ENCODE measurements at regions not wholly inside any gene's neighbourhood (a gene's known extent, or its start where the extent isn't known, plus 50 kb on each side); places are given as distances from the start of the nearest gene placed in this dataset.
"Not testable (repeated sequence)": the region's sequence is repeated elsewhere in the genome, so short reads cannot be mapped to it uniquely, and the experiment has no call there.

- no peak for DNase-seq (ENCODE audit: low spot score)
These were observed 730.6 kb upstream of the ZNF608 start for GRCh38 chr5:125476901-125477585.

DNA sequence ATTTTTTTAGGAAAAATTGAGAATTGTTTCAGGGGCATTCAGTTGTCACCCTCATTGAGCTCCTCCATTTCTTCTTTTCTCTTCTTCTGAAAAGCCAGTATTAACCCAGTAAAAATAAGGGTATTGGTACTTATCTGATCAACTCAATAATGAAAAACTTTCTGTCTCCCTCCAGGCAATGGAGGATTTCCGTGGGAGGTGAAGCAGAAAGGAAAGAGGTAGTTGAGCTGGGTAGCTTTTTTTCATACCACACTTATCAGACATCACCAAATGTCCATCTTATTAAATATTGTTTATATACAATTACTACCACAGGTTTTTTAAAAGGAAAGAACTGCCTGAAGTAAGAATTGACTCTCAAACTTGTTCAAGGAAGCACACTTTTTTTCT lies 731.1 kb upstream of the ZNF608 start:
- no peak for DNase-seq (ENCODE audit: low spot score)

- no peak for DNase-seq (ENCODE audit: low spot score)
These were observed 732.2 kb upstream of the ZNF608 start for GRCh38 chr5:125478599-125478998.

- no peak for DNase-seq (ENCODE audit: low spot score)
These were observed 734.5 kb upstream of the ZNF608 start for GRCh38 chr5:125480911-125481310.

DNA sequence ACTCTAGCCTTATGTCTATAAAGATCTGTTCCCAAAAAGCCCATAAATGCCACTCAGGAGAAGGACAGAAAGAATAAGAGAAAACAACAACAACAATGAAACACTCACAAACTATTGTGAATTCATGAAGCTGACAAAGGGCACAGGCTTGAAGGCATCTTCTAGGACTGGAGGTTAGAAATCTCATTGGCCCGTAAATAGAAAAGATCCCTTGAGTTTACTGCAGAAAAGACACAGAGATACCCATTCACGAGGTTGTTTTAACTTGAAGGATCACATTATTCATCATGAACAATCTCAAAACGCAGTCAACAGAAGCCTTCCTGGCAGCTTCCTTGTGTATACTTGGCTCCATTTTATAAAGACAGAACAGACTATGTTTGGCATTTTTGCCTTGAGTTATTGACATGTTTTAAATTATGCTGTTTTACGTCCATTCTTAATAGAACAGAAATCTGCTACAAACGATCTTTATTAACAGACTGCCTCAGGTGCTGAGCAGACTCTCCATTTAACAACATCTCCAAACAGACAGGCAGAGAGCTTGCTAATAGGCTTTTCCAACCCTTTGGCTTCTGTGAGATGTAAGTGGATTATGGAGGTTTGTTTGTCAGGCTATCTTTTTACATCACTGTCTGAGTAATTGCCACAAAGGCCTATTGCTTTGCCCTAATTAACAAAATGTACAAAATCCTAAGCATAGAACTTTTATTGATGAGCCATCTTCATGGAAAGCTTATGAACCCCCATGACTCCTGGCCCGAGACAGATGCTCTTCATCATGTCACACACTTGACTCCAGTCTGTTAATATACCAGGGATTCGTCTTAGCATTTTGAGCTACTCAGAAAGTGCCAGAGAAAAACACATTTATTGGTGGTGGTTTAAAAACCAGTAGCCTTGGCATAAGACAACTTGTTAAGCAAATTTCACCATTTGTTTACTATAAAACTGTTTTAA lies 735.3 kb upstream of the ZNF608 start:
- no peak for DNase-seq (ENCODE audit: low spot score)

- DNase-seq (ENCODE audit: low spot score), result no peak
These were observed 737.2 kb upstream of the ZNF608 start for GRCh38 chr5:125483609-125484008.

- DNase-seq (ENCODE audit: low spot score), result no peak
These were observed 737.9 kb upstream of the ZNF608 start for GRCh38 chr5:125484272-125484741.

GRCh38 chr5:125484742-125485641 lies 738.6 kb upstream of the ZNF608 start:
- DNase-seq (ENCODE audit: low spot score), result peak; percentile 67

DNA sequence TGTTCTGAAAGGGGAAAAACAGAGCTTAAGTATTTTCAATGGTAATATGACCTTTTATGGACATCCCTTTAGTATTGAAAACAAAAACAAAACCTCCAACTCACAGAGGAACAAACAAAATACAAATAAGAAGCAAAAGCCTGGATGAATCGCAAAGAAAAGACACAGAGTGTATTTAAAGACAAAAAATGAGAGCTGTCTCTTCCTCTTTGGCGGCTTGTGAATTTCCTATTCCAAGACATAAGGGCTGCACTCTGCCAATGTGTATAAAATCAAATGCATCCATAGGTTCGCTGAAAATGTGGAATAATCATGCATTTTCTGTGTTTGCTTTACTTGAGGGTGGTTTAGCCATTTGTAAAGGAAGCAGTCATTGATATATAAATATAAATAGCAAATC lies 739.3 kb upstream of the ZNF608 start:
- DNase-seq (ENCODE audit: low spot score), result no peak

- DNase-seq (ENCODE audit: low spot score), result no peak
These were observed 740.2 kb upstream of the ZNF608 start for GRCh38 chr5:125486634-125487033.

- DNase-seq (ENCODE audit: low spot score), result no peak
These were observed 740.8 kb upstream of the ZNF608 start for GRCh38 chr5:125487231-125487630.

- not testable (repeated sequence) for DNase-seq (ENCODE audit: low spot score)
These were observed 741.2 kb upstream of the ZNF608 start for GRCh38 chr5:125487652-125488051.

DNA sequence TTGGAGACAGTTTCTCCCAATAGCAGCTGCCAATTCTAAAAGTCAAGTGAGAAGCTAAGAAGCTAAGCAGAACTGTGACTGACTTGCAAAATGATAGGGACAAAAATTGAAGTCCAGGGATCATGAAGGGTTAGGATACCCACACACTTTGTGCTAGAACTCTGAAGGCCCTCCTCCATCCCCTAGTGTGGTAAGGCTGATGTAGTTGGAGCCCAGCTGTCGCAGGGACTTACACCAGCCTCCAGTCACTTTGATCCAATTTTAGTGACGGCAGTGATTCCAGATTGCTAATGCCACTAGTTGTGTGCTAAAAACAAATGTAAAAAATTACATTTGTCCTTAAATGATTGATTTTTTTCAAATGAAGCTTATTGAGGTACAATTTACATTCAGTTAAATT lies 742.7 kb upstream of the ZNF608 start:
- DNase-seq (ENCODE audit: low spot score), result no peak

DNA sequence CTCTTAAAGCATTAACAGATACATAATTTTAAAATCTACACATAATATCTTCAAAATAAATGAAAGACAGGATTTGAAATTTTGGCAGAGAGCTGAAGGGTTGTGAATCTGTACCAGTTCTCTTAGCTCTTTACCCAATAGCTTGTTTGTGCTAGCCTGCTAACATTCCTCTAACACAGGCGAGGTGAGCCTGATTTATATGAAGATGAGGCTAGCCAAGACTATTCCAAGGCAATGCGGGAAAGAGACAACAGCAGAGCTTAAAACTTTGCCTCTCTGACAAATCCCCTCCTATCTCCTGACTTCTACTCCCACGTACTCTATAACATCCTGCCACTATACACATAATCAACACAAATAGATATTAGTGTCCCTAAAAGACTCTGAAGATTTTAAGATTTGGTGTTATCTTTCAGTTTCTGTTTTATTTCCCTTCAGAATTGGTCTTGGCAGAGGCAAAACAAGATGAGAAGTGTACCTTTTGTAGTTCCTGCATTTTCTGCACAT lies 745.6 kb upstream of the ZNF608 start:
- no peak for DNase-seq (ENCODE audit: low spot score)

- DNase-seq (ENCODE audit: low spot score), result no peak
These were observed 746.5 kb upstream of the ZNF608 start for GRCh38 chr5:125492977-125493376.

DNA sequence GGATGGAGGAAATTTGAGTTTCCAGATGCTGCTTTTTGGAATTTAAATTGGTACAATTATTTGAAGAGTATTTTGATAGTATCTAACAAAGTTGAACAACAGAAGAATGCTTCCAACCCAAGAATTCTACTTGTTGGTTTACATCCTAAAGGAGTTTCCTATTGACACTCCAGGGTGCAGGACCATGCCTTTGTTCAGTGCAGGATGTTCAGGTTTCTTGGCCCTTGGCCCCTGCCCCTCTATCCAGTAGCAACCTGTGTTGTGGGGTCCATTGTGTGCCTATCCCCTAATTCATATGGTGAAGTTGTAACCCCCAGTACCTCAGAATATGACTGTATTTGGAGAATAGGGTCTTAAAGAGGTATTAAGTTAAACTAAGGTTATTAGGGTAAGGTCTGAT lies 750.0 kb upstream of the ZNF608 start:
- no peak for DNase-seq (ENCODE audit: low spot score)

GRCh38 chr5:125497651-125498050 lies 751.2 kb upstream of the ZNF608 start:
- DNase-seq (ENCODE audit: low spot score), result no peak

- no peak for DNase-seq (ENCODE audit: low spot score)
These were observed 753.3 kb upstream of the ZNF608 start for GRCh38 chr5:125499636-125500332.

GRCh38 chr5:125501396-125501795 lies 755.0 kb upstream of the ZNF608 start:
- DNase-seq (ENCODE audit: low spot score), result no peak

GRCh38 chr5:125503946-125504345 lies 757.5 kb upstream of the ZNF608 start:
- no peak for DNase-seq (ENCODE audit: low spot score)

GRCh38 chr5:125505115-125505514 lies 758.7 kb upstream of the ZNF608 start:
- DNase-seq (ENCODE audit: low spot score), result no peak

Data from kidney capillary endothelial cell (primary cell).